IMR-90 (cell line): ENCODE measurements at regions not wholly inside any gene's neighbourhood (a gene's known extent, or its start where the extent isn't known, plus 50 kb on each side); places are given as distances from the start of the nearest gene placed in this dataset.

ENCODE experiments used
- ATAC-seq: fragments of 200-7000 bp; cut with Tn5 transposase; 2 replicates; pipeline ENCODE4 v1.9.1; 2020; ENCODE audit warnings: low read depth, mild to moderate bottlenecking, moderate library complexity
- BruUV-seq: library from RNA; stranded (reverse); fragments of 400-500 nt; replicated peaks from 2 replicates; lab custom pipeline; 2021; lab: Mats Ljungman, UMichigan
- CTCF ChIA-PET: fragments of 300-600 bp; formaldehyde crosslinking; extraction: SDS; loops from one replicate; lab custom pipeline; 2021; ENCODE audit warnings: antibody characterized with exemption; lab: Yijun Ruan, JAX
- POLR2A ChIA-PET: fragments of 300-600 bp; sonication (Branson Sonifier 250); formaldehyde crosslinking; loops from one replicate; lab custom pipeline; 2022; ENCODE audit warnings: antibody characterized with exemption; ENCODE audit not compliant: unreplicated experiment; lab: Charles Lee
- DNase-seq: peaks from one replicate; pipeline ENCODE4 v3.0.0; 2013
- H2AFZ ChIP-seq: replicated peaks from 2 replicates; pipeline ENCODE3; 2013; ENCODE audit warnings: low read length, mild to moderate bottlenecking; ENCODE audit not compliant: poor library complexity
- H2AK5ac ChIP-seq: 2 replicates; pipeline ENCODE4 v1.6.1; 2013; ENCODE audit warnings: low read depth, low read length, inconsistent platforms
- H2AK9ac ChIP-seq: replicated peaks from 2 replicates; pipeline ENCODE3; 2013; ENCODE audit warnings: mild to moderate bottlenecking, low read depth, low read length, moderate library complexity; ENCODE audit not compliant: poor library complexity
- H2BK120ac ChIP-seq: 2 replicates; pipeline ENCODE4 v1.6.1; 2013; ENCODE audit warnings: low read depth, low read length, inconsistent platforms
- H2BK15ac ChIP-seq: 3 replicates; pipeline ENCODE4 v1.6.1; 2013; ENCODE audit warnings: low read depth, low read length, inconsistent platforms
- H2BK20ac ChIP-seq: 2 replicates; pipeline ENCODE4 v1.6.1; 2013; ENCODE audit warnings: low read depth, mild to moderate bottlenecking, inconsistent platforms, low read length, moderate library complexity
- H2BK5ac ChIP-seq: 2 replicates; pipeline ENCODE4 v1.6.1; 2013; ENCODE audit warnings: mild to moderate bottlenecking, low read depth, low read length, inconsistent platforms; ENCODE audit not compliant: poor library complexity, severe bottlenecking
- H3K14ac ChIP-seq: replicated peaks from 2 replicates; pipeline ENCODE4 v1.6.1; 2013; ENCODE audit warnings: low read depth, low read length, inconsistent platforms
- H3K18ac ChIP-seq: 2 replicates; pipeline ENCODE4 v1.6.1; 2013; ENCODE audit warnings: low read depth, low read length, control low read depth
- H3K23ac ChIP-seq: 2 replicates; pipeline ENCODE4 v1.6.1; 2013; ENCODE audit warnings: low read depth, low read length, inconsistent platforms
- H3K27ac ChIP-seq: 2 replicates; pipeline ENCODE4 v1.5.1; 2013; ENCODE audit warnings: mild to moderate bottlenecking, control low read depth, low read length; ENCODE audit not compliant: insufficient read depth
- H3K27me3 ChIP-seq: 2 replicates; pipeline ENCODE4 v1.6.1; 2013; ENCODE audit warnings: low read length; ENCODE audit not compliant: control insufficient read depth, insufficient read depth
- H3K36me3 ChIP-seq: 2 replicates; pipeline ENCODE4 v1.6.1; 2013; ENCODE audit warnings: low read length, mixed read lengths; ENCODE audit not compliant: control insufficient read depth, insufficient read depth
- H3K4ac ChIP-seq: 2 replicates; pipeline ENCODE4 v1.6.1; 2013; ENCODE audit warnings: low read depth, low read length, inconsistent platforms
- H3K4me1 ChIP-seq: 2 replicates; pipeline ENCODE4 v1.6.1; 2013; ENCODE audit warnings: low read length, mixed read lengths; ENCODE audit not compliant: control insufficient read depth, insufficient read depth
- H3K4me2 ChIP-seq: 2 replicates; pipeline ENCODE4 v1.6.1; 2013; ENCODE audit warnings: low read depth, mild to moderate bottlenecking, control low read depth, low read length, moderate library complexity
- H3K4me3 ChIP-seq: 2 replicates; pipeline ENCODE4 v1.5.1; 2013; ENCODE audit warnings: low read depth, mild to moderate bottlenecking, control low read depth, low read length, moderate library complexity; ENCODE audit not compliant: insufficient read depth
- H3K56ac ChIP-seq: 2 replicates; pipeline ENCODE4 v1.6.1; 2013; ENCODE audit warnings: low read length, inconsistent platforms; ENCODE audit not compliant: insufficient read depth; ENCODE audit errors: extremely low read depth
- H3K79me1 ChIP-seq, 2 experiments: 2 replicates each; pipeline ENCODE4 v1.6.1; 2013; ENCODE audit warnings: low read length in 2 of 2, inconsistent platforms in 1 of 2, low read depth in 1 of 2
- H3K9ac ChIP-seq: 2 replicates; pipeline ENCODE4 v1.6.1; 2013; ENCODE audit warnings: low read depth, low read length, control low read depth
- H3K9me1 ChIP-seq: 2 replicates; pipeline ENCODE4 v1.6.1; 2013; ENCODE audit warnings: low read length, inconsistent platforms; ENCODE audit not compliant: insufficient read depth
- H3K9me3 ChIP-seq: 2 replicates; pipeline ENCODE4 v1.6.1; 2013; ENCODE audit warnings: low read length; ENCODE audit not compliant: control insufficient read depth, insufficient read depth
- H4K20me1 ChIP-seq: 2 replicates; pipeline ENCODE4 v1.6.1; 2013; ENCODE audit warnings: low read length, inconsistent platforms; ENCODE audit not compliant: insufficient read depth
- H4K5ac ChIP-seq: 2 replicates; pipeline ENCODE4 v1.6.1; 2013; ENCODE audit warnings: mild to moderate bottlenecking, low read depth, low read length, control low read depth
- H4K8ac ChIP-seq, 2 experiments: 2 replicates each; pipeline ENCODE4 v1.6.1; 2013; ENCODE audit warnings: low read depth in 2 of 2, low read length in 2 of 2, control low read depth in 1 of 2, inconsistent platforms in 1 of 2
- H4K91ac ChIP-seq: 2 replicates; pipeline ENCODE4 v1.6.1; 2013; ENCODE audit warnings: low read depth, low read length, inconsistent platforms; ENCODE audit not compliant: insufficient read depth
- BHLHE40 ChIP-seq: fragments of 150-350 bp; IDR thresholded peaks from 2 replicates; pipeline ENCODE4 v1.6.1; 2016; ENCODE audit warnings: mild to moderate bottlenecking, low read depth, low read length
- CEBPB ChIP-seq: IDR thresholded peaks from 2 replicates; pipeline ENCODE4 v1.6.1; 2012; ENCODE audit warnings: low read depth, low read length, improper control_type of control experiment
- CHD1 ChIP-seq: IDR thresholded peaks from 2 replicates; pipeline ENCODE4 v1.6.1; 2012; ENCODE audit warnings: low read depth, low read length, improper control_type of control experiment
- CTCF ChIP-seq: conservative IDR thresholded peaks from 2 replicates; pipeline ENCODE4 v1.5.1; 2012; ENCODE audit warnings: mild to moderate bottlenecking, low read depth, low read length, improper control_type of control experiment
- ELK1 ChIP-seq: fragments of 150-350 bp; IDR thresholded peaks from 2 replicates; pipeline ENCODE4 v1.6.1; 2016; ENCODE audit warnings: low read depth, mild to moderate bottlenecking, low read length, moderate library complexity, borderline replicate concordance
- FOS ChIP-seq: fragments of 150-350 bp; IDR thresholded peaks from 2 replicates; pipeline ENCODE4 v1.6.1; 2016; ENCODE audit warnings: low read depth, low read length
- MAFK ChIP-seq: IDR thresholded peaks from 2 replicates; pipeline ENCODE4 v1.6.1; 2012; ENCODE audit warnings: low read depth, low read length, improper control_type of control experiment
- MAZ ChIP-seq: IDR thresholded peaks from 2 replicates; pipeline ENCODE4 v1.6.1; 2012; ENCODE audit warnings: low read depth, mild to moderate bottlenecking, low read length, improper control_type of control experiment, moderate library complexity, borderline replicate concordance
- MXI1 ChIP-seq: IDR thresholded peaks from 2 replicates; pipeline ENCODE4 v1.6.1; 2012; ENCODE audit warnings: low read depth, mild to moderate bottlenecking, low read length, moderate library complexity, borderline replicate concordance
- NFE2L2 ChIP-seq: fragments of 150-350 bp; IDR thresholded peaks from 2 replicates; pipeline ENCODE4 v1.6.1; 2016; ENCODE audit warnings: low read depth, mild to moderate bottlenecking, low read length
- POLR2A ChIP-seq: IDR thresholded peaks from 2 replicates; pipeline ENCODE4 v1.6.1; 2012; ENCODE audit warnings: mild to moderate bottlenecking, low read depth, low read length
- RAD21 ChIP-seq: IDR thresholded peaks from 2 replicates; pipeline ENCODE4 v1.6.1; 2012; ENCODE audit warnings: low read length, improper control_type of control experiment
- RCOR1 ChIP-seq: IDR thresholded peaks from 2 replicates; pipeline ENCODE4 v1.6.1; 2012; ENCODE audit warnings: mild to moderate bottlenecking, low read length, improper control_type of control experiment; ENCODE audit not compliant: insufficient replicate concordance
- RFX5 ChIP-seq: IDR thresholded peaks from 2 replicates; pipeline ENCODE4 v1.8.0; 2012; ENCODE audit warnings: low read depth, mild to moderate bottlenecking, low read length, moderate library complexity
- SMC3 ChIP-seq: fragments of 150-350 bp; IDR thresholded peaks from 2 replicates; pipeline ENCODE4 v1.6.1; 2016; ENCODE audit warnings: low read depth, mild to moderate bottlenecking, antibody characterized with exemption, low read length, moderate library complexity
- USF2 ChIP-seq: fragments of 150-350 bp; IDR thresholded peaks from 2 replicates; pipeline ENCODE4 v1.6.1; 2017; ENCODE audit warnings: mild to moderate bottlenecking, antibody characterized with exemption, low read length, low read depth
- WGBS, 2 experiments: methylation state at CpG; one replicate each; pipeline versions ENCODE4 v1.1.5 to v1.1.7; 2013; ENCODE audit warnings: missing lambda C conversion rate in 2 of 2; ENCODE audit not compliant: insufficient read length in 1 of 2; ENCODE audit errors: extremely low coverage in 2 of 2; 5-methylcytosine and 5-hydroxymethylcytosine counted together
- dilution Hi-C: fragments of 300-500 bp; cut with HindIII; formaldehyde crosslinking; loops from one replicate; pipeline ENCODE4 v1.14.3; 2018; ENCODE audit warnings: low sequenced_read_pairs; ENCODE audit not compliant: unreplicated experiment
- in situ Hi-C: fragments of 300-500 bp; cut with MboI; formaldehyde crosslinking; loops from 3 replicates; pipeline ENCODE4 v1.14.3; 2019; ENCODE audit warnings: low sequenced_read_pairs, inconsistent platforms, mixed read lengths
- intact Hi-C: fragments of 100-400 bp; cut with micrococcal nuclease; formaldehyde crosslinking; loops from 2 replicates; pipeline ENCODE4 v1.10.0; 2022

GRCh38 chr2:219897456-219897855 is 270.0 kb downstream of the SLC4A3 start:
- WGBS, 2 experiments = no CpG with 5 or more reads among the region's 3 CpGs
- no peak overlapping the region for H3K4ac ChIP-seq
- H3K23ac ChIP-seq = no peak overlapping the region
- no peak for ATAC-seq
- H3K9ac ChIP-seq = no peak overlapping the region
- H3K4me3 ChIP-seq = no peak overlapping the region
- H3K27ac ChIP-seq = no peak overlapping the region
- no peak overlapping the region for H2AFZ ChIP-seq
- no peaks in the 10 kb centered on the region for H3K79me1 ChIP-seq
- H3K9me1 ChIP-seq = no peaks in the 10 kb centered on the region
- H4K91ac ChIP-seq = no peak overlapping the region
- no peak overlapping the region for H2BK5ac ChIP-seq
- H3K14ac ChIP-seq = no peak overlapping the region
- no peaks in the 10 kb centered on the region for H3K9me3 ChIP-seq
- CTCF ChIA-PET = no interaction called here
- H2BK20ac ChIP-seq = no peak overlapping the region
- no peaks in the 10 kb centered on the region for H3K4me1 ChIP-seq
- POLR2A ChIA-PET = no interaction called here
- no peaks in the 10 kb centered on the region for H3K27me3 ChIP-seq
- no peak overlapping the region for H3K56ac ChIP-seq
- H2AK5ac ChIP-seq = no peak overlapping the region
- TF ChIP-seq ELK1 (no peak), FOS (no peak), CTCF (no peak), CHD1 (no peak), POLR2A (no peak), MXI1 (no peak), RFX5 (no peak), BHLHE40 (no peak), RCOR1 (no peak), MAZ (no peak), SMC3 (no peak), NFE2L2 (no peak), MAFK (no peak), RAD21 (no peak), USF2 (no peak), CEBPB (no peak)
- no TSS peak for BruUV-seq
- no peak overlapping the region for H3K18ac ChIP-seq
- H2BK120ac ChIP-seq = no peak overlapping the region
- H3K36me3 ChIP-seq = no peaks in the 10 kb centered on the region
- no peak overlapping the region for H2AK9ac ChIP-seq
- no peak overlapping the region for H4K5ac ChIP-seq
- in situ Hi-C loops (no loop called here), intact Hi-C loops (no loop called here), dilution Hi-C loops (no loop called here)
- no peak overlapping the region for H4K8ac ChIP-seq
- H2BK15ac ChIP-seq = no peak overlapping the region
- DNase-seq = no peak
- H4K20me1 ChIP-seq = no peaks in the 10 kb centered on the region
- no peak overlapping the region for H3K4me2 ChIP-seq
